ENCODE measurements at regions not wholly inside any gene's neighbourhood (a gene's known extent, or its start where the extent isn't known, plus 50 kb on each side); places are given as distances from the start of the nearest gene placed in this dataset.

- H3K27me3 ChIP-seq (ENCODE audit: low read depth), result peaks cover 5% of the 10 kb centered on the region
- no peak for DNase-seq
- no peaks in the 10 kb centered on the region for H3K36me3 ChIP-seq
- no peak for ATAC-seq
- no peak for TF ChIP-seq CTCF (IDR thresholded peaks at IDR 0.05)
- no peaks in the 10 kb centered on the region for H3K9me3 ChIP-seq
- no peaks in the 10 kb centered on the region for H3K4me1 ChIP-seq
- intact Hi-C loops (cut with DNase I), result no loop called here
- H3K4me3 ChIP-seq, result no peak overlapping the region
- H3K27ac ChIP-seq, result no peak overlapping the region
Measured at GRCh38 chr14:21735639-21736307, 62.2 kb upstream of the OR4E1 start.

DNA sequence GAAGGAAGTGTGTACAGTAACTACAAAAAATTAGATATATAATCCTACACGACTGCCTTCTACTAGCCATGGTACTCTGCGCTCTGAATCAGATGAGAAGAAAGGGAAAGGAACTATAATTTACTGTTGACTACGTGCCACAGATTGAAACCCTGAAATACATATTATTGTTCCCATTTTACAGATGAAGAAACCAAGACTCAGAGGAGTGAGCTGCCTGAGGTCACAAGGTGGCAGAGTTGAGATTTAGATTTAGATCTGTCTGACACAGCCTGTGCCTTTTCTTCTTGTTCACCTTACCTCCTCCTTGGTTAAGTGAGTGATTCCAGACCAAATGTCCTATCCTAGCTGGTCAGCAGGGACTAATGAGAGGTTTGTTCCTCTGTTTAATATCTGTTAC lies 61.6 kb upstream of the OR4E1 start:
- no peaks in the 10 kb centered on the region for H3K9me3 ChIP-seq
- no peak for TF ChIP-seq CTCF (IDR thresholded peaks at IDR 0.05)
- H3K36me3 ChIP-seq, result no peaks in the 10 kb centered on the region
- DNase-seq, result no peak
- H3K27ac ChIP-seq, result no peak overlapping the region
- no peak for ATAC-seq
- H3K4me3 ChIP-seq, result no peak overlapping the region
- intact Hi-C loops (cut with DNase I), result no loop called here
- H3K4me1 ChIP-seq, result no peaks in the 10 kb centered on the region
- H3K27me3 ChIP-seq (ENCODE audit: low read depth), result peaks cover 5% of the 10 kb centered on the region

DNA sequence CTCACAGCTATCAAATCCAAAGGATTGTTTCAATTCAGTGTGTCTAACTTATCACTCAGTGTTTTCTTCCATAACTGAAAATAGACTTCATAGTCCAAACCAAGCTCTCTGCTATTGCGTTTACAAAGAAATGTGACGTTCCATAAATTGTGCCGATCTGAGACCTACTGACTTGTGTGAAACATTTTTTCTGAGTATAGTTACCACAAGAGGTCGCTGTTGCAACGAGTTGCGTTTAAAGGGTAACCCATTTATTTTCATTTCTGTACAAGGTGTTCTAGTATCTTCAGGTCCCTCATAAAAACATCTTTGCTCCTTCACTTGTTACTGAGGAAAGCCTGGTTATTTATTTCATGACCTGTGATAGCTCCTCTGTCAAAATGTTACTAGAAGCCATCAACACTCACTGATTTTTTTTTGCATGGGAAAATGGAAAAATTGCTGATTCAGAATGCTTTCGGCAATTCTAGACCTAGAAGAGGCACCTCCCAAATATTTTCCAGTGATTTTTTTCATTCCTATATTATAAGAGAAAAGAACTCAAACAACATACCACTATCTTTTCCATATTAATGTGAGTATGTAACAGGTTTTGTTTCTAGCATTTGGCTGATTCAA lies 60.9 kb upstream of the OR4E1 start:
- intact Hi-C loops (cut with DNase I), result no loop called here
- H3K4me3 ChIP-seq, result no peak overlapping the region
- peak; percentile 63 for TF ChIP-seq CTCF (IDR thresholded peaks at IDR 0.05)
- no peak overlapping the region for H3K27ac ChIP-seq
- no peaks in the 10 kb centered on the region for H3K4me1 ChIP-seq
- no peaks in the 10 kb centered on the region for H3K9me3 ChIP-seq
- H3K36me3 ChIP-seq, result no peaks in the 10 kb centered on the region
- DNase-seq (no peak), ATAC-seq (peak; percentile 56 to 66)
- peaks cover 5% of the 10 kb centered on the region for H3K27me3 ChIP-seq (ENCODE audit: low read depth)

DNA sequence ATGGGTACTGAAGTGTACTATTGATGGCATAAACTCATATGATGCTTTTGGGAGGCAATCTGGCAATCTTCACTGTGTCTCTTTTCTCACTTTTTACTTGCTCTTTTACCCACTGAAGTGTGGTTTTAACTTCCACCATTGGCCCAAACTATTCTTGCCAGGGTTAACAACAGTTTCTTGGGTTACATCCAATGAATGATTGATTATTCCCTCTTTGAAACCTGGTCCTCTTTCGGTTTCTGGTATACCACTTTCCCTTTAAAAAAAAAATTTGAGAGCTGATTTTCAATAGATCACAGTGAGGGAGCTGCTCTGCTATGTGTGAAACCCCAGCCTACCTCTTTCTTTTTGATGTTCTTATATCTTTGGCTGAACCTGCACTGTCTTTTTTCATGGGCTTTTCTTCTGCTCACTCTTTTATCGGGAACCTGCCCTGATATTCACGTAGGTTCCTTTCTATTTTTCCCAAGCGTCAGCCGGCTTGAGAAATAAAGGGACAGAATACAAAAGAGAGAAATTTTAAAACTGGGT lies 56.1 kb upstream of the OR4E1 start:
- DNase-seq (no peak), ATAC-seq (no peak)
- Histone ChIP-seq H3K36me3 (no peaks in the 10 kb centered on the region), H3K27me3 (ENCODE audit: low read depth) (no peaks in the 10 kb centered on the region), H3K4me3 (no peak overlapping the region), H3K4me1 (no peaks in the 10 kb centered on the region), H3K27ac (no peak overlapping the region), H3K9me3 (no peaks in the 10 kb centered on the region)
- intact Hi-C loops (cut with DNase I), result no loop called here
- no peak for TF ChIP-seq CTCF (IDR thresholded peaks at IDR 0.05)

GRCh38 chr14:21725250-21725649 lies 51.6 kb upstream of the OR4E1 start:
- intact Hi-C loops (cut with DNase I), result no loop called here
- TF ChIP-seq CTCF (IDR thresholded peaks at IDR 0.05), result no peak
- Histone ChIP-seq H3K4me1 (no peaks in the 10 kb centered on the region), H3K4me3 (no peak overlapping the region), H3K27me3 (ENCODE audit: low read depth) (peaks cover under 1% of the 10 kb centered on the region), H3K27ac (no peak overlapping the region), H3K9me3 (no peaks in the 10 kb centered on the region), H3K36me3 (no peaks in the 10 kb centered on the region)
- ATAC-seq (no peak), DNase-seq (no peak)
